Peyer's patch (tissue), 4 donors: ENCODE measurements at regions not wholly inside any gene's neighbourhood (a gene's known extent, or its start where the extent isn't known, plus 50 kb on each side); places are given as distances from the start of the nearest gene placed in this dataset.

Experiments
- POLR2A ChIP-seq, 2 donors: fragments of 450-650 bp; IDR thresholded peaks; one replicate each; pipeline ENCODE4 v1.5.1; 2017; ENCODE audit warnings: antibody characterized with exemption in 2 of 2, mild to moderate bottlenecking in 2 of 2, moderate library complexity in 2 of 2
- TF ChIP-seq, protein P1 (sequence below), 6 experiments: fragments of 450-650 bp in 4 of 6; fragments of 200-600 bp in 2 of 6; sonication (generic) in 1 of 6; IDR thresholded peaks; one replicate each; pipeline ENCODE4 v1.5.1; 2017 to 2019; ENCODE audit warnings: antibody characterized with exemption in 6 of 6, mild to moderate bottlenecking in 3 of 6, moderate library complexity in 1 of 6

- TF ChIP-seq, protein P1, sequence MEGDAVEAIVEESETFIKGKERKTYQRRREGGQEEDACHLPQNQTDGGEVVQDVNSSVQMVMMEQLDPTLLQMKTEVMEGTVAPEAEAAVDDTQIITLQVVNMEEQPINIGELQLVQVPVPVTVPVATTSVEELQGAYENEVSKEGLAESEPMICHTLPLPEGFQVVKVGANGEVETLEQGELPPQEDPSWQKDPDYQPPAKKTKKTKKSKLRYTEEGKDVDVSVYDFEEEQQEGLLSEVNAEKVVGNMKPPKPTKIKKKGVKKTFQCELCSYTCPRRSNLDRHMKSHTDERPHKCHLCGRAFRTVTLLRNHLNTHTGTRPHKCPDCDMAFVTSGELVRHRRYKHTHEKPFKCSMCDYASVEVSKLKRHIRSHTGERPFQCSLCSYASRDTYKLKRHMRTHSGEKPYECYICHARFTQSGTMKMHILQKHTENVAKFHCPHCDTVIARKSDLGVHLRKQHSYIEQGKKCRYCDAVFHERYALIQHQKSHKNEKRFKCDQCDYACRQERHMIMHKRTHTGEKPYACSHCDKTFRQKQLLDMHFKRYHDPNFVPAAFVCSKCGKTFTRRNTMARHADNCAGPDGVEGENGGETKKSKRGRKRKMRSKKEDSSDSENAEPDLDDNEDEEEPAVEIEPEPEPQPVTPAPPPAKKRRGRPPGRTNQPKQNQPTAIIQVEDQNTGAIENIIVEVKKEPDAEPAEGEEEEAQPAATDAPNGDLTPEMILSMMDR (IDR thresholded peaks at IDR 0.05): no peak
- TF ChIP-seq POLR2A (IDR thresholded peaks at IDR 0.05): no peak
Observed at GRCh38 chr13:108500711-108501110, 128.7 kb upstream of the MYO16 start.
